Endothelial cell of umbilical vein (primary cell): ENCODE measurements at regions not wholly inside any gene's neighbourhood (a gene's known extent, or its start where the extent isn't known, plus 50 kb on each side); places are given as distances from the start of the nearest gene placed in this dataset.

ENCODE experiments used
- BruUV-seq: library from RNA; stranded (reverse); fragments of 400-500 nt; replicated peaks from 2 replicates; lab custom pipeline; 2021; lab: Mats Ljungman, UMichigan
- CTCF ChIA-PET: fragments of 300-600, 350-600 bp; sonication (Branson Sonifier 250); formaldehyde crosslinking; loops from one replicate; lab custom pipeline; 2021; ENCODE audit warnings: antibody characterized with exemption, inconsistent platforms; lab: Charles Lee
- POLR2A ChIA-PET: fragments of 300-600, 350-600 bp; sonication (Branson Sonifier 250); formaldehyde crosslinking; loops from one replicate; lab custom pipeline; 2021; ENCODE audit warnings: antibody characterized with exemption, inconsistent platforms; lab: Charles Lee
- DNase-seq: peaks from one replicate; pipeline ENCODE4 v3.0.0-alpha.2; 2011; ENCODE audit warnings: low read depth, low spot score
- FAIRE-seq: peaks from 2 replicates; lab custom pipeline; 2011; peaks lifted over from hg19 to GRCh38; lab: Jason Lieb, UNC
- H2AFZ ChIP-seq: 2 replicates; pipeline ENCODE4 v1.6.0; 2012; ENCODE audit warnings: low read depth, low read length, control low read depth, inconsistent platforms
- H3K27ac ChIP-seq: 2 replicates; pipeline ENCODE4 v1.5.1; 2011; ENCODE audit warnings: low read depth, mild to moderate bottlenecking, control low read depth, low read length, moderate library complexity; ENCODE audit not compliant: insufficient read depth
- H3K27me3 ChIP-seq, 2 experiments: 2 replicates each; pipeline versions ENCODE4 v1.6.0 to v1.6.1; 2011; ENCODE audit warnings: low read length in 2 of 2, mixed read lengths in 1 of 2; ENCODE audit not compliant: control insufficient read depth in 2 of 2, insufficient read depth in 2 of 2
- H3K36me3 ChIP-seq, 2 experiments: 2 replicates in 1 of 2; 3 replicates in 1 of 2; pipeline ENCODE4 v1.5.1; 2011; ENCODE audit warnings: low read length in 2 of 2, mild to moderate bottlenecking in 1 of 2, moderate library complexity in 1 of 2; ENCODE audit not compliant: control insufficient read depth in 2 of 2, insufficient read depth in 2 of 2; ENCODE audit errors: extremely low read depth in 1 of 2
- H3K4me1 ChIP-seq: 3 replicates; pipeline ENCODE4 v1.5.1; 2011; ENCODE audit warnings: mild to moderate bottlenecking, low read length; ENCODE audit not compliant: control insufficient read depth, insufficient read depth; ENCODE audit errors: extremely low read depth
- H3K4me2 ChIP-seq: 2 replicates; pipeline ENCODE4 v1.6.1; 2011; ENCODE audit warnings: low read length, control low read depth, mixed read lengths; ENCODE audit not compliant: insufficient read depth
- H3K4me3 ChIP-seq, 3 experiments: fragments of 200-600 bp in 1 of 3; sonication (generic), shearing (Covaris generic) in 1 of 3; replicated peaks in 1 of 3; 2 replicates each; pipeline ENCODE4 v1.5.1; 2011 to 2016; ENCODE audit warnings: control low read depth in 3 of 3, low read length in 3 of 3, mild to moderate bottlenecking in 2 of 3, inconsistent platforms in 1 of 3, low read depth in 1 of 3, moderate library complexity in 1 of 3; ENCODE audit not compliant: insufficient read depth in 1 of 3
- H3K79me2 ChIP-seq: 2 replicates; pipeline ENCODE4 v1.6.0; 2012; ENCODE audit warnings: low read length, inconsistent platforms; ENCODE audit not compliant: control insufficient read depth, insufficient read depth
- H3K9ac ChIP-seq: replicated peaks from 2 replicates; pipeline ENCODE3; 2011; ENCODE audit warnings: low read length, control low read depth; ENCODE audit not compliant: insufficient read depth; ENCODE audit errors: extremely low read depth
- H3K9me1 ChIP-seq: replicated peaks from 3 replicates; pipeline ENCODE4 v1.6.0; 2011; ENCODE audit warnings: mild to moderate bottlenecking, low read length; ENCODE audit not compliant: control insufficient read depth, insufficient read depth; ENCODE audit errors: extremely low read depth
- H3K9me3 ChIP-seq: replicated peaks from 2 replicates; pipeline ENCODE4 v1.5.1; 2012; ENCODE audit warnings: low read length, inconsistent platforms; ENCODE audit not compliant: control insufficient read depth, insufficient read depth
- H4K20me1 ChIP-seq: replicated peaks from 2 replicates; pipeline ENCODE3; 2011; ENCODE audit warnings: mild to moderate bottlenecking, low read length; ENCODE audit not compliant: control insufficient read depth, insufficient read depth; ENCODE audit errors: extremely low read depth
- CTCF ChIP-seq, 2 donors: IDR thresholded peaks; 1 replicate in 1 of 2; 2 replicates in 1 of 2; pipeline ENCODE4 v1.5.1; 2011; ENCODE audit warnings: low read length in 2 of 2, mild to moderate bottlenecking in 2 of 2, moderate library complexity in 2 of 2, control low read depth in 1 of 2, inconsistent platforms in 1 of 2, low read depth in 1 of 2; ENCODE audit not compliant: insufficient read depth in 1 of 2; ENCODE audit errors: extremely low read depth in 1 of 2
- EZH2 ChIP-seq: IDR thresholded peaks from 2 replicates; pipeline ENCODE4 v1.6.1; 2012; ENCODE audit warnings: borderline replicate concordance, low read depth, mild to moderate bottlenecking, moderate library complexity, low read length, inconsistent platforms; ENCODE audit not compliant: severe bottlenecking
- FOS ChIP-seq: IDR thresholded peaks from 2 replicates; pipeline ENCODE4 v1.6.1; 2011; ENCODE audit warnings: mild to moderate bottlenecking, low read length, moderate library complexity, borderline replicate concordance; ENCODE audit not compliant: insufficient read depth
- GATA2 ChIP-seq: IDR thresholded peaks from 2 replicates; pipeline ENCODE4 v1.7.0; 2011; ENCODE audit warnings: low read depth, mild to moderate bottlenecking, moderate library complexity, mixed read lengths, low read length; ENCODE audit not compliant: insufficient read length, insufficient read depth
- JUN ChIP-seq: IDR thresholded peaks from 2 replicates; pipeline ENCODE4 v1.6.1; 2011; ENCODE audit warnings: borderline replicate concordance, low read depth; ENCODE audit not compliant: insufficient read length, insufficient read depth
- MAX ChIP-seq: IDR thresholded peaks from 2 replicates; pipeline ENCODE4 v1.6.1; 2011; ENCODE audit not compliant: insufficient read depth, insufficient read length
- MYC ChIP-seq: IDR thresholded peaks from one replicate; pipeline ENCODE4 v1.6.1; 2011; ENCODE audit warnings: mild to moderate bottlenecking, low read depth, low read length
- POLR2A ChIP-seq: IDR thresholded peaks from 2 replicates; pipeline ENCODE4 v1.6.1; 2012; ENCODE audit warnings: low read depth, mild to moderate bottlenecking, control low read depth, low read length
- POLR2AphosphoS5 ChIP-seq: IDR thresholded peaks from 2 replicates; pipeline ENCODE4 v1.6.1; 2012; ENCODE audit warnings: low read depth, mild to moderate bottlenecking, control low read depth, low read length, moderate library complexity; ENCODE audit not compliant: insufficient read depth
- dilution Hi-C: fragments of 300-500 bp; cut with MboI; formaldehyde crosslinking; loops from one replicate; pipeline ENCODE4 v1.15.0; 2019; ENCODE audit warnings: low sequenced_read_pairs; ENCODE audit not compliant: extremely low pct_ligation_motif_present
- intact Hi-C: fragments of 100-400 bp; cut with micrococcal nuclease; formaldehyde crosslinking; loops from one replicate; pipeline ENCODE4 v1.10.0; 2022

- dilution Hi-C loops = no loop called here
- TF ChIP-seq JUN (no peak), EZH2 (no peak), MYC (no peak)
- Histone ChIP-seq H3K4me2 (no peak overlapping the region), H3K4me1 (peaks cover 14% of the 10 kb centered on the region), H3K9me3 (no peaks in the 10 kb centered on the region), H2AFZ (no peak overlapping the region), H3K36me3 (no peaks in the 10 kb centered on the region), H3K9me1 (no peaks in the 10 kb centered on the region), H3K79me2 (no peaks in the 10 kb centered on the region), H4K20me1 (no peaks in the 10 kb centered on the region), H3K27ac (no peak overlapping the region), H3K4me3 (no peak overlapping the region), H3K9ac (no peak overlapping the region), H3K27me3 (no peaks in the 10 kb centered on the region)
- BruUV-seq = no TSS peak
- intact Hi-C loops = no loop called here
- CTCF ChIA-PET = no interaction called here
- FAIRE-seq (no peak), DNase-seq (no peak)
- POLR2A ChIA-PET = no interaction called here
Observed at GRCh38 chr18:29185801-29186200, 1008.9 kb upstream of the CDH2 start.

GRCh38 chr18:29184654-29185053, 1007.7 kb upstream of the CDH2 start:
- no peaks in the 10 kb centered on the region for H3K9me1 ChIP-seq
- DNase-seq = no peak
- BruUV-seq = no TSS peak
- H3K9me3 ChIP-seq = no peaks in the 10 kb centered on the region
- dilution Hi-C loops = no loop called here
- H3K9ac ChIP-seq = no peak overlapping the region
- intact Hi-C loops = no loop called here
- no peak for TF ChIP-seq GATA2
- no peak for TF ChIP-seq EZH2
- no peak for TF ChIP-seq FOS
- TF ChIP-seq MYC = no peak
- TF ChIP-seq POLR2AphosphoS5 = no peak
- no peak for TF ChIP-seq POLR2A
- no peak for TF ChIP-seq MAX
- TF ChIP-seq JUN = no peak
- no peak for TF ChIP-seq CTCF (IDR thresholded peaks at IDR 0.05; ENCODE audit: extremely low read depth in 1 of 2, insufficient read depth in 1 of 2, low read depth in 1 of 2, low read length in 2 of 2)
- no peaks in the 10 kb centered on the region for H3K79me2 ChIP-seq
- H3K4me2 ChIP-seq = no peak overlapping the region
- no peak overlapping the region for H3K27ac ChIP-seq
- H3K4me1 ChIP-seq = peaks cover 14% of the 10 kb centered on the region
- POLR2A ChIA-PET = no interaction called here
- CTCF ChIA-PET = no interaction called here
- no peak overlapping the region for H3K4me3 ChIP-seq
- H3K36me3 ChIP-seq = no peaks in the 10 kb centered on the region
- H2AFZ ChIP-seq = no peak overlapping the region
- H4K20me1 ChIP-seq = no peaks in the 10 kb centered on the region
- no peak for FAIRE-seq
- no peaks in the 10 kb centered on the region for H3K27me3 ChIP-seq
